Ishikawa (cell line): ENCODE measurements at regions not wholly inside any gene's neighbourhood (a gene's known extent, or its start where the extent isn't known, plus 50 kb on each side); places are given as distances from the start of the nearest gene placed in this dataset.

Experiments
- CEBPB ChIP-seq: IDR thresholded peaks from 2 replicates; pipeline ENCODE4 v1.6.1; 2012
- CREB1 ChIP-seq: IDR thresholded peaks from 2 replicates; pipeline ENCODE4 v1.6.1; 2012; ENCODE audit warnings: low read depth
- EGR1 ChIP-seq: IDR thresholded peaks from 2 replicates; pipeline ENCODE4 v1.6.1; 2012
- EP300 ChIP-seq: IDR thresholded peaks from 2 replicates; pipeline ENCODE4 v1.6.1; 2012; ENCODE audit warnings: borderline replicate concordance
- FOXM1 ChIP-seq: IDR thresholded peaks from 2 replicates; pipeline ENCODE4 v1.6.1; 2012; ENCODE audit warnings: low read depth, borderline replicate concordance
- NFIC ChIP-seq: IDR thresholded peaks from 2 replicates; pipeline ENCODE4 v1.6.1; 2012
- RAD21 ChIP-seq: IDR thresholded peaks from 2 replicates; pipeline ENCODE4 v1.6.1; 2012; ENCODE audit warnings: low read depth
- TAF1 ChIP-seq: IDR thresholded peaks from 2 replicates; pipeline ENCODE4 v1.6.1; 2012; ENCODE audit warnings: low read depth, mild to moderate bottlenecking
- TCF12 ChIP-seq: IDR thresholded peaks from 2 replicates; pipeline ENCODE4 v1.6.1; 2012; ENCODE audit warnings: low read depth
- TEAD4 ChIP-seq: IDR thresholded peaks from 2 replicates; pipeline ENCODE4 v1.6.1; 2012
- YY1 ChIP-seq: IDR thresholded peaks from 2 replicates; pipeline ENCODE4 v1.6.1; 2012; ENCODE audit warnings: low read depth
- ZBTB7A ChIP-seq: IDR thresholded peaks from 2 replicates; pipeline ENCODE4 v1.6.1; 2012; ENCODE audit warnings: low read depth
- TF ChIP-seq, protein P1 (sequence below): IDR thresholded peaks from 2 replicates; pipeline ENCODE4 v1.6.1; 2012; ENCODE audit warnings: low read depth, mild to moderate bottlenecking
- TF ChIP-seq, protein P2 (sequence below): IDR thresholded peaks from 2 replicates; pipeline ENCODE4 v1.6.1; 2012
- TF ChIP-seq, protein P3 (sequence below): IDR thresholded peaks from 2 replicates; pipeline ENCODE4 v1.6.1; 2012

DNA sequence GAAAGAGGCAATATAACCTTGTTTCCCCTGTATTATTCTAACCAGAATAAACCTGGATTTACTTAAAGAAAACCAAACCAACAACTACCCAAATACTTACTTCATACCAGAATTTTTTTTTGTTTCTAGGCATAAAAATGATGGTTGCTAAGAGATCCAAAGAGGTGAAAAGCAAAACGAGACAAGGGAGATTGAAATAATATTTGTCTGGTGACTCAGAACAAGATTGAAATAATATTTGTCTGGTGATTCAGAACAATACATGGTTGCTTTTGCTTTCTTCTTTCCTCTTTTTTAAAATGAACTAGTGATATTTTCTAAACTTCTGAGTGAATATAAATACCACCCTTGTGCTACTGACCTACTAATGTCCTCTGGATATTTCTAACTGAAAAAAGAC is 592.9 kb downstream of the KCTD12 start:
- TF ChIP-seq, protein P1, sequence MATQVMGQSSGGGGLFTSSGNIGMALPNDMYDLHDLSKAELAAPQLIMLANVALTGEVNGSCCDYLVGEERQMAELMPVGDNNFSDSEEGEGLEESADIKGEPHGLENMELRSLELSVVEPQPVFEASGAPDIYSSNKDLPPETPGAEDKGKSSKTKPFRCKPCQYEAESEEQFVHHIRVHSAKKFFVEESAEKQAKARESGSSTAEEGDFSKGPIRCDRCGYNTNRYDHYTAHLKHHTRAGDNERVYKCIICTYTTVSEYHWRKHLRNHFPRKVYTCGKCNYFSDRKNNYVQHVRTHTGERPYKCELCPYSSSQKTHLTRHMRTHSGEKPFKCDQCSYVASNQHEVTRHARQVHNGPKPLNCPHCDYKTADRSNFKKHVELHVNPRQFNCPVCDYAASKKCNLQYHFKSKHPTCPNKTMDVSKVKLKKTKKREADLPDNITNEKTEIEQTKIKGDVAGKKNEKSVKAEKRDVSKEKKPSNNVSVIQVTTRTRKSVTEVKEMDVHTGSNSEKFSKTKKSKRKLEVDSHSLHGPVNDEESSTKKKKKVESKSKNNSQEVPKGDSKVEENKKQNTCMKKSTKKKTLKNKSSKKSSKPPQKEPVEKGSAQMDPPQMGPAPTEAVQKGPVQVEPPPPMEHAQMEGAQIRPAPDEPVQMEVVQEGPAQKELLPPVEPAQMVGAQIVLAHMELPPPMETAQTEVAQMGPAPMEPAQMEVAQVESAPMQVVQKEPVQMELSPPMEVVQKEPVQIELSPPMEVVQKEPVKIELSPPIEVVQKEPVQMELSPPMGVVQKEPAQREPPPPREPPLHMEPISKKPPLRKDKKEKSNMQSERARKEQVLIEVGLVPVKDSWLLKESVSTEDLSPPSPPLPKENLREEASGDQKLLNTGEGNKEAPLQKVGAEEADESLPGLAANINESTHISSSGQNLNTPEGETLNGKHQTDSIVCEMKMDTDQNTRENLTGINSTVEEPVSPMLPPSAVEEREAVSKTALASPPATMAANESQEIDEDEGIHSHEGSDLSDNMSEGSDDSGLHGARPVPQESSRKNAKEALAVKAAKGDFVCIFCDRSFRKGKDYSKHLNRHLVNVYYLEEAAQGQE, result no peak
- TF ChIP-seq, protein P2, sequence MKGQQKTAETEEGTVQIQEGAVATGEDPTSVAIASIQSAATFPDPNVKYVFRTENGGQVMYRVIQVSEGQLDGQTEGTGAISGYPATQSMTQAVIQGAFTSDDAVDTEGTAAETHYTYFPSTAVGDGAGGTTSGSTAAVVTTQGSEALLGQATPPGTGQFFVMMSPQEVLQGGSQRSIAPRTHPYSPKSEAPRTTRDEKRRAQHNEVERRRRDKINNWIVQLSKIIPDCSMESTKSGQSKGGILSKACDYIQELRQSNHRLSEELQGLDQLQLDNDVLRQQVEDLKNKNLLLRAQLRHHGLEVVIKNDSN, result no peak
- TF ChIP-seq EGR1, result no peak
- TF ChIP-seq CREB1, result no peak
- TF ChIP-seq, protein P3, sequence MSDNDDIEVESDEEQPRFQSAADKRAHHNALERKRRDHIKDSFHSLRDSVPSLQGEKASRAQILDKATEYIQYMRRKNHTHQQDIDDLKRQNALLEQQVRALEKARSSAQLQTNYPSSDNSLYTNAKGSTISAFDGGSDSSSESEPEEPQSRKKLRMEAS, result no peak
- no peak for TF ChIP-seq NFIC
- no peak for TF ChIP-seq FOXM1

DNA sequence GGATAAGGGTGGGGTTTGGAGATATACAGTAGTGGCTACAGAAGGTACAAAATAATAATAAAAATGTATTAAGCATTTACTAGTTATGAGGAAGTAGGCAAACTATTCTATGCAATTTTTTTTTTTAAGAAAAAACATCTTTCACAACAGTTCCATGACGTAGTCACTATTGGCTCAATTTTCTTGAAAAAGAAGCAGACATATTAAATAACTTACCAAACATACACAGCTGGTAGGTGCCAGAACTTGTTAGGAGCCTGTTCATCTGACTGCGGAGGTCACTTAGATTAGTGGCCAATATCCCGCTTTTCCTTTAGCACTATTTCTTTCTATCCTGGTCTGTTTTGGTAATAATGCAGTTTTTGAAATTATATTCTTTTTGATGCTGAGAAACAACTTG is 593.5 kb downstream of the KCTD12 start:
- TF ChIP-seq EP300, result no peak
- TF ChIP-seq CREB1, result no peak
- TF ChIP-seq, protein P2, result no peak
- TF ChIP-seq YY1, result no peak
- TF ChIP-seq TAF1, result no peak
- no peak for TF ChIP-seq CEBPB
- no peak for TF ChIP-seq EGR1
- TF ChIP-seq, protein P3, result no peak
- TF ChIP-seq RAD21, result no peak
- no peak for TF ChIP-seq ZBTB7A
- TF ChIP-seq, protein P1, result no peak
- no peak for TF ChIP-seq FOXM1
- no peak for TF ChIP-seq TCF12
- no peak for TF ChIP-seq TEAD4
- no peak for TF ChIP-seq NFIC

DNA sequence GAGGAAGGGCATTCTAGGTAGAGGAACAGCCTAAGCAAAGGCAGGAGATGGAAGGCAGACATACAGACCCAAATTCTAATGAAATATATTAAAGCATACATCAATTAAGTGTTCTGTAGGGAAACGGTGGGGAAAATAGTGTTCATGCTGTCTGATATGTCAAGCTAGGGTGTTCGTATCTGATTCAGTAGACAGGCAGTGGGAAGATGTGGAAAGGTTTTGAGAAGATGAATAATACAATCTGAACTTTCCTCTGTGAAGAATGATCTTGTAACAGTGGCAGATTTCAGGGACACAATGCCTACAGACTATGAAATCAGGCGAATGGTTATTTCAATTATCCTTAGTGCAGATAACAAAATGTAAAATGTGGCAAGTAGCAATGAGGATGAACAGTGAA is 594.2 kb downstream of the KCTD12 start:
- TF ChIP-seq FOXM1 (no peak), EGR1 (no peak), NFIC (no peak), RAD21 (no peak), ZBTB7A (no peak), TCF12 (no peak), TAF1 (no peak), EP300 (no peak), TEAD4 (no peak), YY1 (no peak), CREB1 (no peak), CEBPB (no peak)
- TF ChIP-seq, protein P2, result no peak
- TF ChIP-seq, protein P3, result no peak
- TF ChIP-seq, protein P1, result no peak

DNA sequence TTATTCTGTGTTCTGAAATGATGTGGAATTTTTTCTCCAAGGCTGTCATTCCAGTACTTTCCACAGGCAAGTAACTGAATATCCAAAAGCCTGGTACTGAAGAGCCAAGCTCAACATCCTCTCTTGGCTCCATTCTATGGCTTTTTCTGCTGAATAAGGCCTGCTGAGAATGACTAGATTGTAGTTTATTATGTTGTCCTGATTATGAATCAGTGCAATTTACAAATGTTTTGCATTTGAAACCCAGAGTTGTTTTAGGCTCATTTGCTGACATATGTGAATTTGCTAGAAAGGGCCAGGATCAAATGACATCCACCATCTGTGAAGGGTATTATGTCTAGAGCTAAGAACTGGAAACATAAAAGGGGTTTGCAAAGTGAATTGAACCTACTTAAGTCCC is 596.6 kb downstream of the KCTD12 start:
- no peak for TF ChIP-seq NFIC
- TF ChIP-seq FOXM1, result no peak
- TF ChIP-seq, protein P1, result no peak
